GM12864 (cell line): ENCODE measurements at regions not wholly inside any gene's neighbourhood (a gene's known extent, or its start where the extent isn't known, plus 50 kb on each side); places are given as distances from the start of the nearest gene placed in this dataset.
"Not testable (repeated sequence)": the region's sequence is repeated elsewhere in the genome, so short reads cannot be mapped to it uniquely, and the experiment has no call there.

Experiments
- DNase-seq: peaks from one replicate; pipeline ENCODE4 v3.0.0-alpha.2; 2011; ENCODE audit warnings: low read depth
- H3K4me3 ChIP-seq: 2 replicates; pipeline ENCODE4 v1.5.1; 2011; ENCODE audit warnings: mild to moderate bottlenecking, low read depth, low read length, control low read depth
- CTCF ChIP-seq: IDR thresholded peaks from 2 replicates; pipeline ENCODE4 v1.5.1; 2011; ENCODE audit warnings: low read depth, mild to moderate bottlenecking, moderate library complexity, low read length, control low read depth, inconsistent platforms; ENCODE audit errors: missing control alignments

- TF ChIP-seq CTCF = no peak
- H3K4me3 ChIP-seq = no peak overlapping the region
- no peak for DNase-seq
Measured at GRCh38 chrY:7792431-7792830, 880.9 kb upstream of the AMELY start.

DNA sequence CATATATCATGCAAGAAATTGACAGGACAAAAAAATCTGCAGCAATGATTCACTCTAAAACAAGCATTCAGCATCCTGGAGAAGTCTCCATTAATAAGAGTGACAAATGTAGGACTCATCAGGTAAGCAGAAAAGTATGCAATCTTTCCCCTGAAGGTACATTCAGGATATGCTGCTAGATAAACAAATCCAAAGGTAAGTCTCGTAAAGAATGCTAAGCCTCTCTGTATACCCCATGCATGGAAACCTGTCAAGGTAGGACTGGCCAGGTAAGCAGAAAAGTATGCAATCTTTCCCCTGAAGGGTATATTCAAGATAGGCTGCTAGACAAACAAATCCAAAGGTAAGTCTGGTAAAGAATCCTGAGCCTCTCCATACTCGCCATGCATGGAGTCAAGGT is 869.9 kb upstream of the AMELY start:
- H3K4me3 ChIP-seq = no peak overlapping the region
- TF ChIP-seq CTCF = no peak
- DNase-seq = no peak

GRCh38 chrY:7775436-7775835 is 863.9 kb upstream of the AMELY start:
- DNase-seq, H3K4me3 ChIP-seq: not testable (repeated sequence)

- no peak overlapping the region for H3K4me3 ChIP-seq
- DNase-seq = no peak
- no peak for TF ChIP-seq CTCF
Measured at GRCh38 chrY:7771771-7772170, 860.2 kb upstream of the AMELY start.

GRCh38 chrY:7769790-7770375 is 858.3 kb upstream of the AMELY start:
- TF ChIP-seq CTCF = no peak
- no peak overlapping the region for H3K4me3 ChIP-seq
- no peak for DNase-seq

DNA sequence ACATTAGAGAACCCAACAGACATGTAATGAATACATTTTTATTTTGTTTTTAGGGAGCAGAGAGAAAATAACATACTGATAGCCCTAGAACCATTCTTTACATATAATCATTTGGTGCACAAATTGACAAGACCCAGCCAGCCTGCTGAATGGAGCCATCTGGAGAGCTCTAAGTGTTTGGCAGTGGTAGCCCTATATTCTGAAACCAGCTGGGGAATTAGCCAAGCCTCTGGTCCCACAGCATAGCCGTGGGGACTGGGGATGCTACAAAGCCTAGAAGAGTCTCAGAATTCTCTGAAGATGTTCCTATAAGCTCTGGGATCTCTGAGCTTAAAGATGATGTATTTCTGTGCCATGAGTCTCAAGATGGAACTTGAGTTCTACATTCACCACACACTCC is 857.3 kb upstream of the AMELY start:
- no peak overlapping the region for H3K4me3 ChIP-seq
- no peak for DNase-seq
- TF ChIP-seq CTCF = no peak

DNA sequence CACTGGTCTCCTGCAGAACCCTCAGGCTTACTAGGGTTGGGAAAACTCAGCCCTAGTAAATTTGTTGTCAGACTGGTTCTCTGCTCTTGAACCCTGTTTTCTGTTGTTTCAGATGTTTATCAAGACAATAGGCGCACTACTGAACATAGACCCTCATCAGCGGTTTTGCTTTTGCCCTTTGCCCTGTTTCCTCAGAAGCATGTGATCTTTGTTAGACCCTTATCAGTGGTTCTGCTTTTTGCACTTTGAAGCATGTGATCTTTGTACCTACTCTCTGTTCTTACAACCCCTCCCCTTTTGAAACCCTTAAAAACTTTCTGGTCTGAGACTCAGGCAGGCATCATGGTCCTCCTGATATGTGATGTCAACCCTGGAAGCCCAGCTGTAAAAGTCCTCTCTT is 842.2 kb upstream of the AMELY start:
- DNase-seq = no peak
- TF ChIP-seq CTCF = no peak
- H3K4me3 ChIP-seq = no peak overlapping the region

DNA sequence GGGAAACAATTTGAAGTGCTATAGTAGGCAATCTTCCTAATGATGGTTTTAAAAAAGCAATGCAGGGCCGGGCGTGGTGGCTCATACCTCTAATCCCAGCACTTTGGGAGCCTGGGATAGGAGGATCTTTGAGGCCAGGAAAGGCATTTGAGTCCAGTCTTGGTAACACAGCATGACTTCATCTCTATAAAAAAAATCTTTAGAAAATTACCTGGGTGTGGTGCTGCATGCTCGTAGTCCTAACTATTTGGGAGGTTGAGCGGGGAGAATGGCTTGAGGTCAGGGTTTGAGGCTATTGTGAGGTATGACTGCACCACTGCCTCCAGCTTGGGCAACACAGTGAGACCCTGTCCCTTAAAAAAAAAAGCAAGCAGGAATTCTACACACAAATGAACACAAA is 835.2 kb upstream of the AMELY start:
- no peak for TF ChIP-seq CTCF
- DNase-seq = no peak
- no peak overlapping the region for H3K4me3 ChIP-seq
